ENCODE measurements at regions not wholly inside any gene's neighbourhood (a gene's known extent, or its start where the extent isn't known, plus 50 kb on each side); places are given as distances from the start of the nearest gene placed in this dataset.

GRCh38 chr6:14674458-14674857 lies 556.9 kb downstream of the CD83 start:
- H3K9me2 ChIP-seq (replicated peaks; ENCODE audit: insufficient read depth): no peaks in the 10 kb centered on the region
- H3K27me3 ChIP-seq: no peaks in the 10 kb centered on the region
- no peaks in the 10 kb centered on the region for H3K9me3 ChIP-seq (ENCODE audit: low read depth)
- H3K27ac ChIP-seq: no peak overlapping the region
- no peak for TF ChIP-seq EZH2phosphoT487 (IDR thresholded peaks at IDR 0.05; ENCODE audit: low read depth, severe bottlenecking, unreplicated experiment)
- TF ChIP-seq CTCF (IDR thresholded peaks at IDR 0.05; ENCODE audit: poor library complexity): no peak
- TF ChIP-seq EZH2 (IDR thresholded peaks at IDR 0.05; ENCODE audit: borderline replicate concordance): no peak
- no peaks in the 10 kb centered on the region for H3K36me3 ChIP-seq (replicated peaks; ENCODE audit: insufficient read depth, low read depth)
- H3K4me1 ChIP-seq (ENCODE audit: insufficient read depth): peaks cover 7% of the 10 kb centered on the region
- DNase-seq (ENCODE audit: low spot score): no peak
- H3K79me2 ChIP-seq: no peaks in the 10 kb centered on the region
- H4K20me1 ChIP-seq (ENCODE audit: insufficient read depth, poor library complexity, severe bottlenecking): no peaks in the 10 kb centered on the region
- no peak overlapping the region for H2AFZ ChIP-seq
- H3K4me2 ChIP-seq: no peak overlapping the region
- H3K4me3 ChIP-seq: no peak overlapping the region
- WGBS (ENCODE audit: low lambda C conversion rate, missing lambda C conversion rate): 91% methylated on average over 4 of the region's 4 CpGs

GRCh38 chr6:14674867-14675648 lies 557.5 kb downstream of the CD83 start:
- no peak for DNase-seq (ENCODE audit: low spot score)
- H3K9me3 ChIP-seq (ENCODE audit: low read depth): no peaks in the 10 kb centered on the region
- no peaks in the 10 kb centered on the region for H3K79me2 ChIP-seq
- H3K36me3 ChIP-seq (replicated peaks; ENCODE audit: insufficient read depth, low read depth): no peaks in the 10 kb centered on the region
- peaks cover 7% of the 10 kb centered on the region for H3K4me1 ChIP-seq (ENCODE audit: insufficient read depth)
- H3K4me2 ChIP-seq: no peak overlapping the region
- WGBS (ENCODE audit: low lambda C conversion rate, missing lambda C conversion rate): 95% methylated on average over 7 of the region's 7 CpGs
- H3K27ac ChIP-seq: no peak overlapping the region
- H4K20me1 ChIP-seq (ENCODE audit: insufficient read depth, poor library complexity, severe bottlenecking): no peaks in the 10 kb centered on the region
- no peaks in the 10 kb centered on the region for H3K27me3 ChIP-seq
- TF ChIP-seq EZH2phosphoT487 (IDR thresholded peaks at IDR 0.05; ENCODE audit: low read depth, severe bottlenecking, unreplicated experiment) (no peak), CTCF (IDR thresholded peaks at IDR 0.05; ENCODE audit: poor library complexity) (no peak), EZH2 (IDR thresholded peaks at IDR 0.05; ENCODE audit: borderline replicate concordance) (no peak)
- H3K9me2 ChIP-seq (replicated peaks; ENCODE audit: insufficient read depth): no peaks in the 10 kb centered on the region
- H3K4me3 ChIP-seq: no peak overlapping the region
- H2AFZ ChIP-seq: no peak overlapping the region

- no peak for DNase-seq (ENCODE audit: low spot score)
- no peaks in the 10 kb centered on the region for H3K9me2 ChIP-seq (replicated peaks; ENCODE audit: insufficient read depth)
- no peaks in the 10 kb centered on the region for H4K20me1 ChIP-seq (ENCODE audit: insufficient read depth, poor library complexity, severe bottlenecking)
- 81% methylated on average over 2 of the region's 2 CpGs for WGBS (ENCODE audit: low lambda C conversion rate, missing lambda C conversion rate)
- H2AFZ ChIP-seq: no peak overlapping the region
- TF ChIP-seq EZH2phosphoT487 (IDR thresholded peaks at IDR 0.05; ENCODE audit: low read depth, severe bottlenecking, unreplicated experiment): no peak
- no peak for TF ChIP-seq EZH2 (IDR thresholded peaks at IDR 0.05; ENCODE audit: borderline replicate concordance)
- no peak for TF ChIP-seq CTCF (IDR thresholded peaks at IDR 0.05; ENCODE audit: poor library complexity)
- H3K27me3 ChIP-seq: no peaks in the 10 kb centered on the region
- H3K4me3 ChIP-seq: no peak overlapping the region
- no peak overlapping the region for H3K27ac ChIP-seq
- no peaks in the 10 kb centered on the region for H3K9me3 ChIP-seq (ENCODE audit: low read depth)
- H3K4me1 ChIP-seq (ENCODE audit: insufficient read depth): peaks cover 7% of the 10 kb centered on the region
- no peak overlapping the region for H3K4me2 ChIP-seq
- no peaks in the 10 kb centered on the region for H3K36me3 ChIP-seq (replicated peaks; ENCODE audit: insufficient read depth, low read depth)
- no peaks in the 10 kb centered on the region for H3K79me2 ChIP-seq
These were observed 558.5 kb downstream of the CD83 start for GRCh38 chr6:14676064-14676463.
